DND-41 (cell line): ENCODE measurements at regions not wholly inside any gene's neighbourhood (a gene's known extent, or its start where the extent isn't known, plus 50 kb on each side); places are given as distances from the start of the nearest gene placed in this dataset.

ENCODE experiments used
- EZH2 ChIP-seq: IDR thresholded peaks from 3 replicates; pipeline ENCODE4 v1.6.1; 2012; ENCODE audit warnings: borderline replicate concordance, low read depth, mild to moderate bottlenecking, moderate library complexity, low read length, inconsistent platforms; ENCODE audit not compliant: severe bottlenecking
- TF ChIP-seq, protein P1 (sequence below): IDR thresholded peaks from 2 replicates; pipeline ENCODE4 v1.5.1; 2012; ENCODE audit warnings: borderline replicate concordance, low read length, moderate library complexity, mild to moderate bottlenecking; ENCODE audit not compliant: poor library complexity, severe bottlenecking; ENCODE audit errors: extremely low read depth

DNA sequence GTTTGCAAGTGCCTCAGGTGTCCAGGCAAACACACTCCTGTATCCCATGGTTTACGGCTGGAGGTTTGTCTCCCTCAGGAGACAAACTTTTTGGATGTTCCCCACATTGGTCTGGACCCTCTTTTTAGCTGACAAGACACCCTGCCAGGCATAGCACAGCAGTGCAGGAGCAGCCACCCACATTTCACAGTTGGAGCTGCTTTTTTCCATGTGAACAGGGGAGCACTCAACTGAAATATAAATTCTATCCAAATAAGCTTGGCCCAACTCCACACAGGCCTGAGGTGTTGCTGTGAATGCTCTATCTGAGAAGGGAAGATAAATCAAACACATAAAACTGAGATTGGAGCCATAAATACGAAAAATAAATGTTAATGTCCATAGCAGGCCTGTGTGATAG lies 501.3 kb upstream of the IL12A start:
- TF ChIP-seq, protein P1, sequence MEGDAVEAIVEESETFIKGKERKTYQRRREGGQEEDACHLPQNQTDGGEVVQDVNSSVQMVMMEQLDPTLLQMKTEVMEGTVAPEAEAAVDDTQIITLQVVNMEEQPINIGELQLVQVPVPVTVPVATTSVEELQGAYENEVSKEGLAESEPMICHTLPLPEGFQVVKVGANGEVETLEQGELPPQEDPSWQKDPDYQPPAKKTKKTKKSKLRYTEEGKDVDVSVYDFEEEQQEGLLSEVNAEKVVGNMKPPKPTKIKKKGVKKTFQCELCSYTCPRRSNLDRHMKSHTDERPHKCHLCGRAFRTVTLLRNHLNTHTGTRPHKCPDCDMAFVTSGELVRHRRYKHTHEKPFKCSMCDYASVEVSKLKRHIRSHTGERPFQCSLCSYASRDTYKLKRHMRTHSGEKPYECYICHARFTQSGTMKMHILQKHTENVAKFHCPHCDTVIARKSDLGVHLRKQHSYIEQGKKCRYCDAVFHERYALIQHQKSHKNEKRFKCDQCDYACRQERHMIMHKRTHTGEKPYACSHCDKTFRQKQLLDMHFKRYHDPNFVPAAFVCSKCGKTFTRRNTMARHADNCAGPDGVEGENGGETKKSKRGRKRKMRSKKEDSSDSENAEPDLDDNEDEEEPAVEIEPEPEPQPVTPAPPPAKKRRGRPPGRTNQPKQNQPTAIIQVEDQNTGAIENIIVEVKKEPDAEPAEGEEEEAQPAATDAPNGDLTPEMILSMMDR = no peak
- TF ChIP-seq EZH2 = no peak
